ENCODE measurements at regions not wholly inside any gene's neighbourhood (a gene's known extent, or its start where the extent isn't known, plus 50 kb on each side); places are given as distances from the start of the nearest gene placed in this dataset.

DNA sequence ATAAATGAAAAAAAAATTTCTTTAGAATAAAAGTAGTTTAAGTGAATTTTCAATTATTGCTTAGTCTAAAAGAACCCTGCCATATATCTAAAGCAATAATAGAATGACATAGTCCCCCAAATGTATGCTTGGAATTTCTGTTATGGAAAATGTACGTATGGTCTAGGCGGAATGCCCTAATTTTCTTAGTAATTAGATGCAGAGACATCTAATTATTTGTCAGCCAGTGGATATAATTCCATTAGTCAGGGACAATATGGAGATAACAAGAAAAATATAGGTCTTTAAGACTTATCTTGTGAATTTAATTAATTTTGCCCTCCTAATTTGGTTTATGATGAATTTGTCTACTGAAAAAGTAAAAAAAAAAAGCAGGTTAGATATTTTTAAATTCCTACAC, 460.9 kb upstream of the SOX11 start:
- H3K9ac ChIP-seq: no peak overlapping the region
- TF ChIP-seq, protein P1, sequence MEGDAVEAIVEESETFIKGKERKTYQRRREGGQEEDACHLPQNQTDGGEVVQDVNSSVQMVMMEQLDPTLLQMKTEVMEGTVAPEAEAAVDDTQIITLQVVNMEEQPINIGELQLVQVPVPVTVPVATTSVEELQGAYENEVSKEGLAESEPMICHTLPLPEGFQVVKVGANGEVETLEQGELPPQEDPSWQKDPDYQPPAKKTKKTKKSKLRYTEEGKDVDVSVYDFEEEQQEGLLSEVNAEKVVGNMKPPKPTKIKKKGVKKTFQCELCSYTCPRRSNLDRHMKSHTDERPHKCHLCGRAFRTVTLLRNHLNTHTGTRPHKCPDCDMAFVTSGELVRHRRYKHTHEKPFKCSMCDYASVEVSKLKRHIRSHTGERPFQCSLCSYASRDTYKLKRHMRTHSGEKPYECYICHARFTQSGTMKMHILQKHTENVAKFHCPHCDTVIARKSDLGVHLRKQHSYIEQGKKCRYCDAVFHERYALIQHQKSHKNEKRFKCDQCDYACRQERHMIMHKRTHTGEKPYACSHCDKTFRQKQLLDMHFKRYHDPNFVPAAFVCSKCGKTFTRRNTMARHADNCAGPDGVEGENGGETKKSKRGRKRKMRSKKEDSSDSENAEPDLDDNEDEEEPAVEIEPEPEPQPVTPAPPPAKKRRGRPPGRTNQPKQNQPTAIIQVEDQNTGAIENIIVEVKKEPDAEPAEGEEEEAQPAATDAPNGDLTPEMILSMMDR (IDR thresholded peaks at IDR 0.05): no peak
- H3K9me3 ChIP-seq (ENCODE audit: control insufficient read depth, low read length): no peaks in the 10 kb centered on the region

DNA sequence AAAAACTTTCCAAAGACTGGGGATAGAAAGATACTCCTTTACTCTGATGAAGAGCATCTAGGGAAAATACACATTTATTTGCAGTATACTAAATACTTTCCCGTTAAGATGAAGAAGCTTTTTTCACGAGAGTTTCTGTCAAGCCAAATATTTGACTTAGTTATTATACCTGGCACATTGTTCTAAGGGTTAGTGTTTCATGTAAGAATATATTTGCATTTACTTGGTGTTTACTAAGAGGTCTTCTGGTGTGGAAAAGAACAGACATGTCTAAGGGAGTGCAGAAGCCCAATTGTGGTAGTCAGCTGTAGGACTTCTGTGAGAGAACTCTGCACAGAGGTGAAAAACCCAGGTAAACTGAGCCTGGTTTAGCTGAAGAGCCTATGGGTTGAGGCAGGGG, 457.6 kb upstream of the SOX11 start:
- Histone ChIP-seq H3K79me2 (no peaks in the 10 kb centered on the region), H3K4me1 (no peaks in the 10 kb centered on the region), H3K9ac (no peak overlapping the region), H3K4me3 (ENCODE audit: low read depth, low read length) (no peak overlapping the region), H2AFZ (no peak overlapping the region), H3K36me3 (ENCODE audit: control insufficient read depth, insufficient read depth, low read length) (no peaks in the 10 kb centered on the region), H3K9me3 (ENCODE audit: control insufficient read depth, low read length) (no peaks in the 10 kb centered on the region), H3K4me2 (ENCODE audit: low read length) (no peak overlapping the region), H3K27ac (no peak overlapping the region), H3K27me3 (ENCODE audit: control insufficient read depth, insufficient read depth, low read length) (no peaks in the 10 kb centered on the region)
- TF ChIP-seq, protein P1 (IDR thresholded peaks at IDR 0.05): no peak

More for the DNA sequence above, 460.9 kb upstream of the SOX11 start:
- H3K4me2 ChIP-seq (ENCODE audit: low read length): no peak overlapping the region
- H2AFZ ChIP-seq: no peak overlapping the region
- no peaks in the 10 kb centered on the region for H3K27me3 ChIP-seq (ENCODE audit: control insufficient read depth, insufficient read depth, low read length)
- no peaks in the 10 kb centered on the region for H3K79me2 ChIP-seq
- no peaks in the 10 kb centered on the region for H3K4me1 ChIP-seq
- H3K27ac ChIP-seq: no peak overlapping the region
- H3K36me3 ChIP-seq (ENCODE audit: control insufficient read depth, insufficient read depth, low read length): no peaks in the 10 kb centered on the region
- H3K4me3 ChIP-seq (ENCODE audit: low read depth, low read length): no peak overlapping the region

DNA sequence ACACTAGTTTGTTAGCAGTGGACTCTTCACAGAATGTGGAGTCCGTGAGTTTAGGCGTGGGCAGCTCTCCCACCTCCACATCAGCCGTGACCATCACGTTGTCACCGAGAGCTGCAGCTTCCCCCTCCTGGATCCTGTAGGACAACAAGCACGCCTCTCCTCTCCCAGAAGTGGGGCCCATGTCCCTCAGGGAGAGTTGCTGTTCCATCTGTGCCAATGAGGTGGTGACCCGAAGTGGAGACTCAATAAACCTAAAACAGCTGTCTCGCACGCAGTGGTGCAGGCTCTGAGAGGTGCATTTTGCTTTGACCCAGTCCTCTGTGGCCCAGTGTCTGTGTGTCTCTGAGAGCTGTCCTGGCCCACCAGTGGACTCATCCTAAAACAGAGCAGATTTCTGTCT, 456.5 kb upstream of the SOX11 start:
- TF ChIP-seq, protein P1 (IDR thresholded peaks at IDR 0.05): no peak
- no peaks in the 10 kb centered on the region for H3K4me1 ChIP-seq
- H3K36me3 ChIP-seq (ENCODE audit: control insufficient read depth, insufficient read depth, low read length): no peaks in the 10 kb centered on the region
- no peak overlapping the region for H2AFZ ChIP-seq
- H3K9ac ChIP-seq: no peak overlapping the region
- no peaks in the 10 kb centered on the region for H3K27me3 ChIP-seq (ENCODE audit: control insufficient read depth, insufficient read depth, low read length)
- H3K27ac ChIP-seq: no peak overlapping the region
- no peaks in the 10 kb centered on the region for H3K9me3 ChIP-seq (ENCODE audit: control insufficient read depth, low read length)
- H3K79me2 ChIP-seq: no peaks in the 10 kb centered on the region
- no peak overlapping the region for H3K4me3 ChIP-seq (ENCODE audit: low read depth, low read length)
- H3K4me2 ChIP-seq (ENCODE audit: low read length): no peak overlapping the region

DNA sequence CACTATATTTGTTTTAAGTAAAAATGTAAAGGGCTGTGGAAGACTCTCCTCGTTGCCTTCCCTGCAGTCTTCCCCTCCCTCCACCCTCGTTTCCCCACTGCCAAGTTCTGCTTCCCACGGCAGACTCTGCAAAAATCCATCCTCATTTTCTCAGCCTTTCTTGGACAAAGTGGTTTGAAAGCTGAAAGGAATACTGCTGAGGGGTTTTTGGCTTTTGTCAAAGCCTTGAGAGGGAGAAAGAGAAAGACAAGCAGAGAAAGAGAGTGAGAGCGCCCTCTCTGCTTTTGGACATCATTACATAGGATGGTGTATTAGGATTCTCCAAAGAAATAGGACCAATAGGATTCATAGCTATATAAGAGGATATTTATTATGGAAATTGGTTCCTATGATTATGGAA, 455.9 kb upstream of the SOX11 start:
- Histone ChIP-seq H3K4me1 (no peaks in the 10 kb centered on the region), H3K9ac (no peak overlapping the region), H3K79me2 (no peaks in the 10 kb centered on the region), H3K9me3 (ENCODE audit: control insufficient read depth, low read length) (no peaks in the 10 kb centered on the region), H3K27me3 (ENCODE audit: control insufficient read depth, insufficient read depth, low read length) (no peaks in the 10 kb centered on the region), H2AFZ (no peak overlapping the region), H3K36me3 (ENCODE audit: control insufficient read depth, insufficient read depth, low read length) (no peaks in the 10 kb centered on the region), H3K4me3 (ENCODE audit: low read depth, low read length) (no peak overlapping the region), H3K27ac (no peak overlapping the region), H3K4me2 (ENCODE audit: low read length) (no peak overlapping the region)
- TF ChIP-seq, protein P1 (IDR thresholded peaks at IDR 0.05): no peak

DNA sequence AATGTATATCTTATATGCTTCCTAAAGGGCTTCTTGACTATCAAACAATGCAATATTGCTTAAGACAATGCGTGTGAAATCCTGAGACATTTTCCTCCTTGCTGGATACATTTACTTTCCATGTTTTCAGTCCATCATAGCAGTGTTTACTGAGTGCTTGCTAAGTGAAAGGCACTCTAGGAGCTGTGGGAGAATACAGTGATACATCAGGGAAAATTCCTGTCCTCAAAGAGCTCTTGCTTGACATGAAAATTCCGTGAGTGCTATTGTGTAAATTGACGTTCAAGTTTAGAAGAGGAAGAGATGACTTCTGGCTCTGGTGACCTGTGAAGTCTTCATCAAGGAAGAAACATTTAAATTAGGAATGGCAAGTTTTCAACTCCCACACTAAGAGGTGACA, 449.4 kb upstream of the SOX11 start:
- Histone ChIP-seq H3K4me2 (ENCODE audit: low read length) (no peak overlapping the region), H3K9ac (no peak overlapping the region), H3K27me3 (ENCODE audit: control insufficient read depth, insufficient read depth, low read length) (no peaks in the 10 kb centered on the region), H3K36me3 (ENCODE audit: control insufficient read depth, insufficient read depth, low read length) (no peaks in the 10 kb centered on the region), H3K9me3 (ENCODE audit: control insufficient read depth, low read length) (no peaks in the 10 kb centered on the region), H3K79me2 (no peaks in the 10 kb centered on the region), H3K27ac (no peak overlapping the region), H2AFZ (no peak overlapping the region), H3K4me1 (no peaks in the 10 kb centered on the region), H3K4me3 (ENCODE audit: low read depth, low read length) (no peak overlapping the region)
- TF ChIP-seq, protein P1 (IDR thresholded peaks at IDR 0.05): no peak

All from parathyroid adenoma (tissue), 2 donors.